ENCODE measurements at regions not wholly inside any gene's neighbourhood (a gene's known extent, or its start where the extent isn't known, plus 50 kb on each side); places are given as distances from the start of the nearest gene placed in this dataset.
"Not testable (repeated sequence)": the region's sequence is repeated elsewhere in the genome, so short reads cannot be mapped to it uniquely, and the experiment has no call there.

GRCh38 chr9:91019871-91020270 lies 218.3 kb downstream of the SYK start:
- DNase-seq (ENCODE audit: low read depth in 3 of 3, low spot score in 2 of 3): not testable (repeated sequence)

- DNase-seq (ENCODE audit: low read depth in 3 of 3, low spot score in 2 of 3): not testable (repeated sequence)
Observed at GRCh38 chr9:91021656-91022055, 220.0 kb downstream of the SYK start.

GRCh38 chr9:91023741-91024140 lies 222.1 kb downstream of the SYK start:
- no peak for DNase-seq (ENCODE audit: low read depth in 3 of 3, low spot score in 2 of 3)

- no peak for DNase-seq (ENCODE audit: low read depth in 3 of 3, low spot score in 2 of 3)
Observed at GRCh38 chr9:91024841-91025240, 223.2 kb downstream of the SYK start.

- no peak for DNase-seq (ENCODE audit: low read depth in 3 of 3, low spot score in 2 of 3)
Observed at GRCh38 chr9:91025856-91026255, 224.2 kb downstream of the SYK start.

- DNase-seq (ENCODE audit: low read depth in 3 of 3, low spot score in 2 of 3): no peak
Observed at GRCh38 chr9:91026266-91026665, 224.6 kb downstream of the SYK start.

GRCh38 chr9:91027005-91027404 lies 225.4 kb downstream of the SYK start:
- DNase-seq (ENCODE audit: low read depth in 3 of 3, low spot score in 2 of 3): no peak

- no peak for DNase-seq (ENCODE audit: low read depth in 3 of 3, low spot score in 2 of 3)
Observed at GRCh38 chr9:91028166-91028827, 226.7 kb downstream of the SYK start.

GRCh38 chr9:91029650-91030361 lies 228.2 kb downstream of the SYK start:
- DNase-seq (ENCODE audit: low read depth in 3 of 3, low spot score in 2 of 3): no peak

GRCh38 chr9:91032121-91032531 lies 230.5 kb downstream of the SYK start:
- DNase-seq (ENCODE audit: low read depth in 3 of 3, low spot score in 2 of 3): no peak

GRCh38 chr9:91033270-91033669 lies 231.7 kb downstream of the SYK start:
- DNase-seq (ENCODE audit: low read depth in 3 of 3, low spot score in 2 of 3): no peak

- no peak for DNase-seq (ENCODE audit: low read depth in 3 of 3, low spot score in 2 of 3)
Observed at GRCh38 chr9:91033797-91034196, 232.2 kb downstream of the SYK start.

GRCh38 chr9:91034521-91034920 lies 232.9 kb downstream of the SYK start:
- DNase-seq (ENCODE audit: low read depth in 3 of 3, low spot score in 2 of 3): no peak

- DNase-seq (ENCODE audit: low read depth in 3 of 3, low spot score in 2 of 3): no peak
Observed at GRCh38 chr9:91034976-91035824, 233.6 kb downstream of the SYK start.

GRCh38 chr9:91035825-91036208 lies 234.2 kb downstream of the SYK start:
- DNase-seq (ENCODE audit: low read depth in 3 of 3, low spot score in 2 of 3): no peak

GRCh38 chr9:91036356-91036755 lies 234.7 kb downstream of the SYK start:
- DNase-seq (ENCODE audit: low read depth in 3 of 3, low spot score in 2 of 3): no peak

GRCh38 chr9:91036826-91037510 lies 235.3 kb downstream of the SYK start:
- DNase-seq (ENCODE audit: low read depth in 3 of 3, low spot score in 2 of 3): no peak

GRCh38 chr9:91037511-91038482 lies 236.2 kb downstream of the SYK start:
- no peak for DNase-seq (ENCODE audit: low read depth in 3 of 3, low spot score in 2 of 3)

- DNase-seq (ENCODE audit: low read depth in 3 of 3, low spot score in 2 of 3): no peak
Observed at GRCh38 chr9:91038483-91039124, 237.0 kb downstream of the SYK start.
